ENCODE measurements at regions not wholly inside any gene's neighbourhood (a gene's known extent, or its start where the extent isn't known, plus 50 kb on each side); places are given as distances from the start of the nearest gene placed in this dataset.

- no peak for DNase-seq
- intact Hi-C loops (cut with DNase I; ENCODE audit: low total_unique reads) = no loop called here
- Histone ChIP-seq H3K27me3 (no peaks in the 10 kb centered on the region), H3K36me3 (no peaks in the 10 kb centered on the region), H3K27ac (no peak overlapping the region), H3K9me3 (no peaks in the 10 kb centered on the region), H3K4me3 (no peak overlapping the region), H3K4me1 (no peaks in the 10 kb centered on the region)
- WGBS, 5 donors = 77 to 84% (median 80%) methylated on average over 2 of the region's 2 CpGs
- no peak for TF ChIP-seq POLR2A (IDR thresholded peaks at IDR 0.05)
- TF ChIP-seq, protein P1, sequence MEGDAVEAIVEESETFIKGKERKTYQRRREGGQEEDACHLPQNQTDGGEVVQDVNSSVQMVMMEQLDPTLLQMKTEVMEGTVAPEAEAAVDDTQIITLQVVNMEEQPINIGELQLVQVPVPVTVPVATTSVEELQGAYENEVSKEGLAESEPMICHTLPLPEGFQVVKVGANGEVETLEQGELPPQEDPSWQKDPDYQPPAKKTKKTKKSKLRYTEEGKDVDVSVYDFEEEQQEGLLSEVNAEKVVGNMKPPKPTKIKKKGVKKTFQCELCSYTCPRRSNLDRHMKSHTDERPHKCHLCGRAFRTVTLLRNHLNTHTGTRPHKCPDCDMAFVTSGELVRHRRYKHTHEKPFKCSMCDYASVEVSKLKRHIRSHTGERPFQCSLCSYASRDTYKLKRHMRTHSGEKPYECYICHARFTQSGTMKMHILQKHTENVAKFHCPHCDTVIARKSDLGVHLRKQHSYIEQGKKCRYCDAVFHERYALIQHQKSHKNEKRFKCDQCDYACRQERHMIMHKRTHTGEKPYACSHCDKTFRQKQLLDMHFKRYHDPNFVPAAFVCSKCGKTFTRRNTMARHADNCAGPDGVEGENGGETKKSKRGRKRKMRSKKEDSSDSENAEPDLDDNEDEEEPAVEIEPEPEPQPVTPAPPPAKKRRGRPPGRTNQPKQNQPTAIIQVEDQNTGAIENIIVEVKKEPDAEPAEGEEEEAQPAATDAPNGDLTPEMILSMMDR (IDR thresholded peaks at IDR 0.05) = no peak
- no peak for TF ChIP-seq POLR2AphosphoS5 (IDR thresholded peaks at IDR 0.05)
- no peak for TF ChIP-seq EP300 (IDR thresholded peaks at IDR 0.05)
Observed at GRCh38 chr6:84448331-84448730, 220.9 kb upstream of the CEP162 start.

GRCh38 chr6:84447651-84448050 is 220.2 kb upstream of the CEP162 start:
- H3K36me3 ChIP-seq = no peaks in the 10 kb centered on the region
- no peaks in the 10 kb centered on the region for H3K27me3 ChIP-seq
- no peak overlapping the region for H3K4me3 ChIP-seq
- no peaks in the 10 kb centered on the region for H3K9me3 ChIP-seq
- TF ChIP-seq, protein P1 (IDR thresholded peaks at IDR 0.05) = no peak
- no peak for TF ChIP-seq POLR2AphosphoS5 (IDR thresholded peaks at IDR 0.05)
- no peak for TF ChIP-seq POLR2A (IDR thresholded peaks at IDR 0.05)
- no peak for TF ChIP-seq EP300 (IDR thresholded peaks at IDR 0.05)
- intact Hi-C loops (cut with DNase I; ENCODE audit: low total_unique reads) = no loop called here
- DNase-seq = no peak
- H3K4me1 ChIP-seq = no peaks in the 10 kb centered on the region
- no peak overlapping the region for H3K27ac ChIP-seq
- WGBS, 5 donors = 67 to 90% (median 75%) methylated on average over 3 of the region's 3 CpGs

- TF ChIP-seq POLR2AphosphoS5 (IDR thresholded peaks at IDR 0.05) = no peak
- no peak for TF ChIP-seq EP300 (IDR thresholded peaks at IDR 0.05)
- no peak for TF ChIP-seq POLR2A (IDR thresholded peaks at IDR 0.05)
- TF ChIP-seq, protein P1 (IDR thresholded peaks at IDR 0.05) = no peak
- Histone ChIP-seq H3K27me3 (no peaks in the 10 kb centered on the region), H3K9me3 (no peaks in the 10 kb centered on the region), H3K36me3 (no peaks in the 10 kb centered on the region), H3K4me3 (no peak overlapping the region), H3K27ac (no peak overlapping the region), H3K4me1 (no peaks in the 10 kb centered on the region)
- intact Hi-C loops (cut with DNase I; ENCODE audit: low total_unique reads) = no loop called here
- DNase-seq = no peak
Observed at GRCh38 chr6:84445068-84445467, 217.6 kb upstream of the CEP162 start.

DNA sequence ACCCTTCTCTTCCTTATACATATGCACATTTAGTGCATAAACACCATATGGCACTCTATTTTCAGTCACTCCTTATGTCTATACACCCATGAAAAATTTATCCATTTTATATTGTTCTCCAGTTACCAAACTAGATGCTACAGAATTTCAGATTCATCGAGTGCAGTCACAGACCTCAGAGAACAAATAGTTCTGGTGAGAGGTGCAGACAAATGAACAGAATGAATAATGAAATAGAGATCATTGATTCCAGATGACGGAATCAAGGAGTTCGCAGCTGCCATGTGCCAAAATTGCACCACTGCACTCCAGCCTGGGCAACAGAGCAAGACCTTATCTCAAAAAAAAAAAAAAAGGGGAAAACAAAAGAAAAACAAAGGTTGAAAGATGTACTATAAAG is 214.8 kb upstream of the CEP162 start:
- Histone ChIP-seq H3K27me3 (no peaks in the 10 kb centered on the region), H3K9me3 (no peaks in the 10 kb centered on the region), H3K27ac (no peak overlapping the region), H3K4me3 (no peak overlapping the region), H3K4me1 (no peaks in the 10 kb centered on the region), H3K36me3 (no peaks in the 10 kb centered on the region)
- intact Hi-C loops (cut with DNase I; ENCODE audit: low total_unique reads) = no loop called here
- DNase-seq = no peak
- 83 to 95% (median 92%) methylated on average over 3 of the region's 3 CpGs for WGBS, 5 donors
- TF ChIP-seq POLR2AphosphoS5 (IDR thresholded peaks at IDR 0.05) = no peak
- TF ChIP-seq POLR2A (IDR thresholded peaks at IDR 0.05) = no peak

GRCh38 chr6:84441456-84441855 is 214.0 kb upstream of the CEP162 start:
- Histone ChIP-seq H3K36me3 (no peaks in the 10 kb centered on the region), H3K9me3 (no peaks in the 10 kb centered on the region), H3K27me3 (no peaks in the 10 kb centered on the region), H3K4me1 (no peaks in the 10 kb centered on the region), H3K27ac (no peak overlapping the region), H3K4me3 (no peak overlapping the region)
- DNase-seq = no peak
- intact Hi-C loops (cut with DNase I; ENCODE audit: low total_unique reads) = no loop called here
- WGBS, 5 donors = 72 to 83% (median 77%) methylated on average over 3 of the region's 3 CpGs
- TF ChIP-seq EP300 (IDR thresholded peaks at IDR 0.05) = no peak

All from stomach (tissue), 8 donors.